T-helper 2 cell (primary cell): ENCODE measurements at regions not wholly inside any gene's neighbourhood (a gene's known extent, or its start where the extent isn't known, plus 50 kb on each side); places are given as distances from the start of the nearest gene placed in this dataset.
"Not testable (repeated sequence)": the region's sequence is repeated elsewhere in the genome, so short reads cannot be mapped to it uniquely, and the experiment has no call there.

ENCODE experiments used
- DNase-seq, 5 experiments: peaks; one replicate each; pipeline versions ENCODE4 v3.0.0 to v3.0.0-alpha.2; 2012 to 2022

DNA sequence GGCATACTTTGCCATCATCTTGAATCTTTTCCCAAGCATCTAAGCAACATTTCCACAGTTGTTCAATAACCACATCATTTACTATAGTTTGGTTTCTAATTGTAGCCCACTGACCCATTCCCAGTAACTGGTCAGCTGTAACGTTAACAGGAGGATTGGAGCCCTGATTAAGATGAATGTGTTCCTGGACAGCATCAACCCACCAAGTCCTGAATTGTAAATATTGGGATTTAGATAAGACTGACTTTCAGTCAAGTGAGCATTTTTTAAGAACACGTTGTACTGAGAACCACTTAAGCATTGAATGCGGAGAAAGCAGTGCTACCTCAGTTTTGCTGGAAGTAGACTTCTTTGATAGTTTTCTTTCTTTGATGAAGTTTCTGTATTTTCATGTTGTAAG is 53.3 kb upstream of the ARL4D start:
- DNase-seq: not testable (repeated sequence)

DNA sequence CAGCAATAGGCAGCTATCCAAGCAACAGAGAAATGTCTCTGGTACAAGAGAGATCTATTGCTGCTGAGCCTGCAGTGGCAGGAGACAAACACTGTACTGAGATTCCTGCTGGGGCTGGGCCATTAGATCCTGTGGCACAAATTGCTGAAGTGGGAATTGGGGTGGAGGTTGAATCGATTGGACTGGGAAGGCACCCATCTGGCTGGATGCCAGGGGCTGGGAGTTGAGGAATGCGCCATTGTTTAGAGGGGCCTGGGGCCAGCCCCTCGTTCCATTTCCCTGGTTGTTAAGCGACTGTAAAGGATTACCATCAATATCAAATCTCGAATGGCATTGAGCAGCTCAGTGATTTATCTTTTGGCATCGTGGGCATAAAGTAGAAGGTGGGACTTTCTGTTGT is 54.1 kb upstream of the ARL4D start:
- DNase-seq: no peak

DNA sequence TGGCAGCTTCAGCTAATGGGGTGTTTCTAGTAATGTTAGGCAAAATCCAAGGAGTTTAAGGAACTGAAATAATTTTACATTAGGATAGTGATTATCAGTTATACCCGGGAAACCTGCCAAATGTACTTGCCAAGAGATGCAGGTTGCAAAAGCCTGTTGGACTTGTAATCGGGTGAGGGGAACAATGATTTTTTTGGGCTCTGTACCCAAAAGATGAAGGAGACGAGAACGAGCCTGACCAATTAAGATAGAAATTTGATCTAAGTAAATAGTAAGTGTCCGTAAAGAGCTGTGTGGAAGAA is 56.3 kb upstream of the ARL4D start:
- no peak for DNase-seq

DNA sequence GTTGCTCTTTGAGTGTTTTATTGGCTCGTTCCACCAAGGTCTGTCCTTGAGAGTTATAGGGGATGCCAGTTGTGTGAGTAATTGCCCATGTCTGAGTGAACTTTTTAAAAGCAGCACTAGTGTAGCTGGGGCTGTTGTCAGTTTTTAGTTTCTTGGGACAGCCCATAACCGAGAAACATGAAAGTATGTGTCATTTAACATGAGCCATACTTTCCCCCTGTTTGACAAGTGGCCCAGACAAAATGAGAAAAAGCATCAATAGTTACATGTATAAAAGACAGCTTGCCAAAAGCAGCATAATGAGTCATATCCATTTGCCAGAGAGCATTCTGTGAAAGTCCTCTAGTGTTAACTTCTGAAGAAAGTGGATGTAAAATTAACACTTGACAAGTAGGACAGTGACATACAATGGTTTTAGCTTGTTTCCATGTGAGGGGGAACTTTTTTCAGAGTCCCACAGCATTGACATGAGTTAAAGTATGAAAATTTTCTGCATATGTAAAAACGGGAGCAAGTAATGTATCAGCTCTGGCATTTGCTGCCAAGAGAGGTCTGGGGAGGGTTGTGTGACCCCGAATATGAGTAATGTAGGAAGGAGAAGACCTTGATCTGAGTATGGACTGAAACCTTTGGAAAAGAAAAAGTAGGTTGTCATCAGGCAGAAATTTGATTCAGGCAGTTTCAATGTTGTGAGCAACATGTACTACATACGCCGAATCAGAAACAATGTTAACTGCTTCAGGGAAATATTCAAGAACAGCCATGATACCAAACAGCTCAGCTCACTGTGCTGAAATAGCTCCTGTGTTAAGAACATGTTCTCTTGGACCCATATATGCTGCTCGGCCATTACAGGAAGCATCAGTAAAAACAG is 56.8 kb upstream of the ARL4D start:
- DNase-seq: peak in 1 of 5 experiments; percentile 68

DNA sequence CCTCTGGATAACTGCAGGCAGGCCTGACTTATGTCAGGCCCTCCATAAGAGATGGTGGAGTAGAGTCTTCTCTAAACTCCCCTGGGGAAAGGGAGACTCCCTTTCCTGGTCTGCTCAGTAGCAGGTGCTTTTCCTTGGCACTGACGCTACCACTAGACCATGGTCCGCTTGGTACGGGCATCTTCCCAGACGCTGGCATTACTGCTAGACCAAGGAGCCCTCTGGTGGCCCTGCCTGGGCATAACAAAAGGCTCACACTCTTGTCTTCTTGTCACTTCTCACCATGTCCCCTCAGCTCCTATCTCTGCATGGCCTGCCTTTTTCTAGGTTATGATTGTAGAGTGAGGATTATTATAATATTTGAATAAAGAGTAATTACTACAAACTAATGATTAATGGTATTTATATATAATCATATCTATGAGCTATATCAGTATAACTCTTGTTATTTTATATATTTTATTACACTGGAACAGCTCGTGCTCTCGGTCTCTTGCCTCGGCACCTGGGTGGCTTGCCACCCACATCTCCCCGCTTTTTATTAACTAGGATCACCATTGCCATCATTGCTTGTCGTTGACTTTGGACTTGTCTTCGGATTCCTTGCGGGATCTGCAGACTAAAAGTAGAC is 59.8 kb upstream of the ARL4D start:
- DNase-seq: peak; percentile 19 to 61 (median 48)

DNA sequence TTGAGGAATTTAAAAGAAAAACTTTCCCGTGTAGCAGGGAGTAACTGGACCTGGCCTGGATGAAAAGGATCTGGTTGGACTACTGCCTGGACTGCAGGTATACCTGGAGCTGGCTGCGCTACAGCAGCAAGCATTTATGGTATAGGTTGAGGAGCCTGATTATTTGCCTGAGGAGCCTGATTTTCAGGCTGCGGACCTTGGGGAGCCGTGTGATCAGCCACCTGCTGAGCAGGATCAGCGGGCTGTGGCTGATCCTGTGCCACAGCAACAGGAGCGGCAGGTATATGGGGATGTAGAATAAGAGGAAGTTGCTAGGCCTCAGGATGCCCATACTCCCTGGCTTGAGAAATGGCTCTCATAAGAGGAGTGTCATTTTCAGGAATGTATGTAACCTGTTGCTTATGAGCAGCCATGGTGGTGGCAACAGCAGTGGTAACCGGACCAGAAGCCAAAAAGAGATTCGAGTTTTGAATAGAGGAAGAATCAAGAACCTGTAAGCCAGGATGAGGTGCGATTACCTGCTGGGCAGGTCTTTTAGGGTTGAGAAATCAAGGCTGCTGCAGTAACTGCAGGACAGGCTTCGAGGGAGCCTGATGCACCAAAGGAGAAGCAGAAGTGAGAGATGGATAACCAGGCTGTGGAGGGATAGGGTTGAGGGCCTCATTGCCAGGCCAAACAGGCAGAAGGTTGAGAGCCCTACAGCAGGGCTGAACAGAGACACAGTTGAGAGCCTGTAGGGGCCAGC is 60.9 kb upstream of the ARL4D start:
- DNase-seq: no peak

DNA sequence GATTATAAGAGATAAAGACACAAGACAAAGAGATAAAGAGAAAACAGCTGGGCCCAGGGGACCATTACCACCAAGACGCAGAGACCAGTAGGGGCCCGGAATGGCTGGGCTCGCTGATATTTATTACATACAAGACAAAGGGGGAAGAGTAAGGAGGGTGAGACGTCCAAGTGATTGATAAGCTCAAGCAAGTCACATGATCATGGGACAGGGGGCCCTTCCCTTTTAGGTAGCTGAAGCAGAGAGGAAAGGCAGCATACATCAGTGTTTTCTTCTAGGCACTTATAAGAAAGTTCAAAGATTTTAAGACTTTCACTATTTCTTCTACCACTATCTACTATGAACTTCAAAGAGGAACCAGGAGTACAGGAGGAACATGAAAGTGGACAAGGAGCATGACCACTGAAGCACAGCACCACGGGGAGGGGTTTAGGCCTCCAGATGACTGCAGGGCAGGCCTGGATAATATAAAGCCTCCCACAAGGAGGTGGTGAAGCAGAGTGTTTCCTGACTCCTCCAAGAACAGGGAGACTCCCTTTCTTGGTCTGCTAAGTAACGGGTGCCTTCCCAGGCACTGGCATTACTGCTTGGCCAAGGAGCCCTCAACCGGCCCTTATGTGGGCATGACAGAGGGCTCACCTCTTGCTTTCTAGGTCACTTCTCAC is 63.9 kb upstream of the ARL4D start:
- no peak for DNase-seq

DNA sequence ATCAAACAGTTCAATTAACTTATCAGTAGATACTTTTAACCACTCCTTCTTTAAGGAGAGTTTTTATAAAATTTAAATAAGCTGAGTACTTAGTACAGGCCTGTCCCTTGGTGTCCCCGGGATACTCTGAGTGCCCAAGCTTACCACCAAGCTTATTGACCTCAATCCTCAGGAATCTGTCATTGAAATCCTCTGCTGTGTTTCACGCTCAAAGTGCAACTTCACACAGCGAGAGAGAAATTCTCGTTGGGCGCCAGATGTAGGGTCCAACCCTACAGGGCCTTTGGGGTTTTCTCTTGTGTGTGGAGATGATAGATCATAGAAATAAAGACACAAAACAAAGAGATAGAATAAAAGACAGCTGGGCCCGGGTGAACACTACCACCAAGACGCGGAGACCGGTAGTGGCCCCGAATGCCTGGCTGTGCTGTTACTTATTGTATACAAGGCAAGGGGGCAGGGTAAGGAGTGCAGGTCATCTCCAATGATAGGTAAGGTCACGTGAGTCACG is 65.3 kb upstream of the ARL4D start:
- DNase-seq: no peak

DNA sequence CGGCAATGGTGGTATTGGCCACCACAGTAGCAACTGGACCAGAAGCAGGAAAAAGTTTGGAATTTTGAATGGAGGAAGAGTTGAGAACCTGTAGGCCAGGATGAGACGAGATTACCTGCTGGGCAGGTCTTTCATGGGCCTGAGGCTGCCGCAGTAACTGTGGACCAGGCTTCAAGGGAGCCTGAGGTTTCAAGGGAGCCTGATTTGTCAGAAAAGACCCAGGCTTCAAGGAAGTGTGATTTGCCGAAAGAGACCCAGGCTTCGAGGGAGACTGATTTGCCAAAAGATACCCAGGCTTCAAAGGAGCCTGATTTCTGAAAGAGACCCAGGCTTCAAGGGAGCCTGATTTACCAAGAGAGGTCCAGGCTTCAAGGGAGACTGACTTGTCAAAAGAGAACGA is 66.6 kb upstream of the ARL4D start:
- no peak for DNase-seq

DNA sequence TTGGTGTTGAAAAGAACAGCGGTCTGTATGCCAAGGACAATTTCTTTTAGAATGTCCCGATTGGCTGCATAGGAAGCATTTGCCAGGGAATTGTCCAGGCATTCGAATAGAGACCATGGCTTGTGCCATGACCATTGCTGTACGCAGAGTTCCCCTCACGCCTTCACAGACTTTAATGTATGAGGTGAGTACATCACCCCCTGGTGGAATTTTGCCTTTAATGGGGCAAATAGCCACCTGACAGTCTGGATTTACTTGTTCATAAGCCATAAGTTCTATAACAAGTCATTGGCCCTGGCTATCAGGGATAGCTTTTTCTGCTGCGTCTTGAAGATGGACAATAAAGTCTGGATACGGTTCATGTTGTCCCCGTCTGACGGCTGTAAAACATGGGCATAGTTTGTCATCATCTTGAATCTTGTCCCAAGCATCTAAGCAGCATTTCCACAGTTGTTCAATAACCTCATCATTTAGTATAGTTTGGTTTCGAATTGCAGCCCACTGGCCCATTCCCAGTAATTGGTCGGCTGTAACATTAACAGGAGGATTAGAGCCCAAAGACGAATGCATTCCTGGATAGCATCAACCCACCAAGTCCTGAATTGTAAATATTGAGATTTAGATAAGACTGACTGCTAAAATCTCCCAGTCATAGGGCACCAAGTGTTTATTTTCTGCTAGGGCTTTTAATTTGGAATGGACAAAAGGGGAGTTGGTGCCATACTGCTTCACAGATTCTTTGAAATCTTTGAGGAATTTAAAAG is 67.7 kb upstream of the ARL4D start:
- no peak for DNase-seq

DNA sequence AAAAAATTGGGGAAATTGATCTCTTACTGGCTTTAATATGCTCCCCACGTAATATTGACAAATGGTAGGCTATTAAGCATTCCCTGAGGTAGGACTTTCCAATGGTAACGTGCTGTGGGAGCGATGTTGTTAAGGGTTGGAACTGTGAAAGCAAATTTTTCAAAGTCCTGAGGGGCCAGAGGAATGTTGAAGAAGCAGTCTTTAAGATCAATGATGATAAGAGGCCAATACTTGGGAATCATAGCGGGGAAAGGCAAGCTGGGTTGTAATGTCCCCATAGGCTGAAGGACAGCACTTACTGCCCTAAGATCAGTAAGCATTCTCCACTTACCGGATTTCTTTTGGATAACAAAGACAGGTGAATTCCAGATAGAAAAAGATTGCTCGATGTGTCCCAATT is 69.6 kb upstream of the ARL4D start:
- DNase-seq: no peak

DNA sequence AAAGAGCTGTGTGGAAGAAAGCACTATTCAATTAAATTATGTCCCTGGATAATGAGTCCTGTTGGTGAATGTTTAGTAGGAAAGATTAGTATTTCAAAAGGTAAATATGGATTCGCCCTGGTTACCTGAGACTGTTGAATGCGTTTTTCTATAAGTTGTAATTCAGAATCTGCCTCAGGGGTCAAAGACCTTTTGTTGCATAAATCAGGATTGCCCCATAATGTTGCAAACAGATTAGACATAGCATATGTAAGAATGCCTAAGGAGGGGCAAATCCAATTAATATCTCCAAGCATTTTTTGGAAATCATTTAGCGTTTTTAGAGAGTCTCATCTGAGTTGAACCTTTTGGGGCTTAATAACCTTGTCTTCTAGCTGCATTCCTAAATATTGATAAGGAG is 70.1 kb upstream of the ARL4D start:
- DNase-seq: no peak

DNA sequence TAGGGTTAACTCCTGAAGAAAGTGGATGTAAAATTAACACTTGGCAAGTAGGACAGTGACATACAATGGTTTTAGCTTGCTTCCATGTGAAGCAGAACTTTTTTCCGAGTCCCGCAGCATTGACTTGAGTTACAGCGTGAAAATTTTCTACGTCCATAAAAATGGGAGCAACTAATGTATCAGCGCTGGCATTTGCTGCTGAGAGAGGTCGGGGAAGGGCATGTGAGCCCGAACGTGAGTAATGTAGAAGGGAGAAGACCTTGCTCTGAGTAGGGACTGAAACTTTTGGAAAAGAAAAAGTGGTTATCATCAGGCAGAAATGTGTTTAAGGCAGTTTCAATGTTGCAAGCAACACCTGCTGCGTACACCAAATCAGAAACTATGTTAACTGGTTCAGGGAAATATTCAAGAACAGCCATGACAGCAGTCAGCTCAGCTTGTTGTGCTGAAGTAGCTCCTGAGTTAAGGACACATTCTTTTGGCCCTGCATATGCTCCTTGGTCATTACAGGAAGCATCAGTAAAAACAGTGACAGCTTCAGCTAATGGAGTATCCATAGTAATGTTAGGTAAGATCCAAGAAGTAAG is 70.9 kb upstream of the ARL4D start:
- DNase-seq: no peak

DNA sequence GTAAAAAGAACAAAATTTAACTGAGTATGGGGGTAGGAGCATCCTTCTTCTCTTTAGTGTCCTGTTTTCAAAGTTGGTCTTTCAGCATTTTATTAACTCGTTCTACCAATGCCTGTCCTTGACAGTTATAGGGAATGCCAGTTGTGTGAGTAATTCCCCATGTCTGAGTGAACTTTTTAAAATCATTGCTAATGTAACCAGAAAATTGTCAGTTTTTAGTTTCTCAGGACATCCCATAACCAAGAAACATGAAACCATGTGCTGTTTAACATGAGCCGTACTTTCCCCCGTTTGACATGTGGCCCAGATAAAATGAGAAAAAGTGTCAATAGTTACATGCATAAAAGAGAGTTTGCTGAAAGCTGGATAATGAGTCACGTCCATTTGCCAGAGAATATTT is 71.4 kb upstream of the ARL4D start:
- DNase-seq: no peak

DNA sequence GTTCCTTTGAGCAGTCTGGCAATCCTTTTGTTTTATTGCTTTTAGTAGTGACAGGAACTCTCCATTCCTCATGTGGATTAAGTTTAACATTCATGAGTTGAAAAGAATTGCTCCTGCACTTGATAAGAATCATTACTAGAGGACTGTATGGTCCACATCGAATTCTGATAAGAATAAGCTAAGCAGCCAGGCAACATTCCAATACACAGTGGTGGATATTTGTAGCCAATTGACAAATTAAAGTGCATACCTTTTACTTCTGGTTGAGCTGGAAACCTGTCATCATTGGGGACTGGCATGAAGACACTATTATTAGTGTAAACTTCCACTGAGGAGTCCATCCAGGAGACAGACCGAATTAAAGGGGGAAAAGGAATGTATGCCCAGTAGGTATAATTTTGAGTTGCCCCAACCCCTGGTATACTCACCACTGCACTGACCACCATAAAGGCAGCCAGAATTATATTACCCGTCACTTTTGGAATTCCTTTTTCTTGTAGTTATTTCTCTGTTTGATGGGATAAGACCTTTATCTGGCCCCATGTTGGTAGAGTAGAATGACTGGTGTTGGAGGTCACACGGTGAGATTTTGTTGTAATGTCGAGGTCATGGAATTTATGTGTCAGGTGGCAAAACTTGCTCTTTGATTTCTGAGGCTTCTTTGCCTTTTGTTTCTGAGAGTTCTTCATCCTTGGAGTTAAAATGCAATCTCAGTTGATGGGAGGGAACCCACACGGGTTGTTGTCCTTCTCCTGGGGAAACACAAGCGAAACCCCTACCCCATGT is 72.1 kb upstream of the ARL4D start:
- DNase-seq: no peak

DNA sequence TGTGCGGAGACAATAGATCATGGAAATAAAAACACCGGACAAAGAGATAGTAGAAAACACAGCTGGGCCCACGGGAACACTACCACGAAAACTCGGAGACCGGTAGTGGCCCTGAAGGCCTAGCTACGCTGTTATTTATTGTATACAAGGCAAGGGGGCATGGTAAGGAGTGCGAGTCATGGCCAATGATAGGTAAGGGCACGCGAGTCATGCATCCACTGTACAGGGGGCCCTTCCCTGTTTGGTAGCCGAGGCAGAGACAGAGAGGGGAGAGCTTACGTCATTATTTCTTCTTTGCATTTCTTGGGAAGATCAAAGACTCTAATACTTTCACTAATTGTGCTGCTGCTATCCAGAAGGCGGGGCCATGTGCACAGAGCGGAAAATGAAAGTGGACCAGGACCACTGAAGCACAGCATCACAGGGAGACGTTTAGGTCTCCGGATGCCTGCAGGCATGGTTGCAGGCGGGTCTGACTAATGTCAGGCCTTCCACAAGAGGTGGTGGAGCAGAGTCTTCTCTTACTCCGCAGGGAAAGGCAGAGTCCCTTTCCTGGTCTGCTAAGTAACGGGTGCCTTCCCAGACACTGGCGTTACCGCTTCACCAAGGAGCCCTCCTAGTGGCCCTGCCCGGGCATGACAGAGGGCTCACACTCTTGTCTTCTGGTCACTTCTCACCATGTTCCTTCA is 74.4 kb upstream of the ARL4D start:
- DNase-seq: no peak

DNA sequence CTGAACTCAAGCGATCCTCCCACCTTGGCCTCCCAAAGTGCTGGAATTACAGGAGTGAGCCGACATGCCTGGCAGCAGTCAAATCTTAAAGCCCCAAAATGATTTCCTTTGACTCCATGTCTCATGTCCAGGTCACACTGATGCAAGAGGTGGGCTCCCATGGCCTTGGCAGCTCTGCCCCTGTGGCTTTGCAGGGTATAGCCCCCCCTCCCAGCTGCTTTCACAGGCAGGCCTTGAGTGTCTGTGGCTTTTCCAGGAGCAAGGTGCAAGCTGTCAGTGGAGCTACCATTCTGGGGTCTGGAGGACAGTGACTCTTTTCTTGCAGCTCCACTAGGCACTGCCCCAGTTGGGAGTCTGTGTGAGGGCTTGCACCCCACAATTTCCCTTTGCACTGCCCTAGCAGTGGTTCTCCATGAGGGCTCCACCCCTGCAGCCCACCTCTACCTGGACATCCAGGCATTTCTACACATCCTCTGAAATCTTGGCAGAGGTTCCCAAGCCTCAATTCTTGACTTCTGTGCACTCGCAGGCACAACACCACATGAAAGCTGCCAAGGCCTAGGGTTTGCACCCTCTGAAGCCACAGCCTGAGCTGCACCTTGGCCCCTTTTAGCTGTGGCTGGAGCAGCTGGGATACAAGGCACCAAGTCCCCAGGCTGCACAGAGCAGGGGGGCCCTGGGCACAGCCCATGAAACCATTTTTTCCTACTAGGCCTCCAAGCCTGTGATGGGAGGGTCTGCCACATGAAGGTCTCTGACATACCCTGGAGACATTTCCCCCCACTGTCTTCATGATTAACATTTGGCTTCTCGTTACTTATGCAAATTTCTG is 79.3 kb upstream of the ARL4D start:
- no peak for DNase-seq

DNA sequence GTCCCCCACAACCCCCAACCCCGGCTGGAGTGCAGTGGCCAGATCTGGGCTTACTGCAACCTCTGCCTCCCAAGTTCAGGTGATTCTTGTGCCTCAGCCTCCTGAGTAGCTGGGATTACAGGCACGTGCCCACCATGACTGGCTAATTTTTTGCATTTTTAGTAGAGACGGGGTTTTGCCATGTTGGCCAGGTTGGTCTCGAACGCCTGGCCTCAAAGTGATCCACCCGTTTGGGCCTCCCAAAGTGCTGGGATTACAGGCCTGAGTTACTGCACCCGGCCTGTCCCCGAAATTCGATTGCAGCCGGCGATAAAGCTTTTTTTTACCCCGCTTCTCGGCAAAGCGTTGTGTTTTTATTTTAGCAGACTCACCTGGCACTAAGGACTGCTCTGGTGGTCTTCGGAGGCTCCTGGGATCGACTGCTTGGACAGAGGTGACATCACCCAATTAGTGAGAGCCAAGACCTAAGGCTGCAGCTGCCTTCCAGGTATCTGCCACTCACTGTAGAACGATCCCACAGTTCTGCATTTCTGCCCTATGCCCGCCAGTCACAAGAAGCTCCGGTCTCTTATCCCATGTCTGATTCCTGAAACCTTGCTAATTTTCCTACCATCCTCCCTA is 82.2 kb upstream of the ARL4D start:
- DNase-seq: peak in 3 of 5 experiments; percentile 25 to 35 (median 34)
